ENCODE measurements at regions not wholly inside any gene's neighbourhood (a gene's known extent, or its start where the extent isn't known, plus 50 kb on each side); places are given as distances from the start of the nearest gene placed in this dataset.
"Not testable (repeated sequence)": the region's sequence is repeated elsewhere in the genome, so short reads cannot be mapped to it uniquely, and the experiment has no call there.

DNA sequence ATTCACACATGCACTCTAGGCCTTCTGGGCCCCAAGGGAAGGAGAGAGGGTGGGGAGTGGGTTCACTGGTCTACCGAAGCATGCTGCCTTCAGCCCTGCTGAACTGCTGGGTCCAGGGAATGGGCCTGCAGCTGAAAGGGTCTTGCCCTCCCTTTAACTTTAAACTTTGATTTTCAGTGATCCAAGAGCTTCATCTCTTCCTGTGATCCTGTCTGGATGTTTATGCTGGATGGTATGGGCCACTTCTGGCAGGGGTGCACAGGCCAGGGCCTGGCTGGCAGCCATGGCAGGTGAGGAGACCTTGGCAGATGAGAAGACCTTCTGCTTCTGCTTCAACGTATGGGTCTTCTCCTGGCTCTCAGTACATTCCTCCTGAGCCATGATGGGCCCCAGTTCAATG is 156.7 kb downstream of the KCNJ18 start:
- H3K27me3 Mint-ChIP-seq (ENCODE audit: low read depth); H3K27ac Mint-ChIP-seq; H3K4me3 Mint-ChIP-seq; H3K36me3 Mint-ChIP-seq (ENCODE audit: low read depth); ATAC-seq; H3K4me1 Mint-ChIP-seq (ENCODE audit: low read depth); CTCF ChIA-PET; DNase-seq; H3K9me3 Mint-ChIP-seq (ENCODE audit: insufficient read depth); POLR2A ChIA-PET: not testable (repeated sequence)

DNA sequence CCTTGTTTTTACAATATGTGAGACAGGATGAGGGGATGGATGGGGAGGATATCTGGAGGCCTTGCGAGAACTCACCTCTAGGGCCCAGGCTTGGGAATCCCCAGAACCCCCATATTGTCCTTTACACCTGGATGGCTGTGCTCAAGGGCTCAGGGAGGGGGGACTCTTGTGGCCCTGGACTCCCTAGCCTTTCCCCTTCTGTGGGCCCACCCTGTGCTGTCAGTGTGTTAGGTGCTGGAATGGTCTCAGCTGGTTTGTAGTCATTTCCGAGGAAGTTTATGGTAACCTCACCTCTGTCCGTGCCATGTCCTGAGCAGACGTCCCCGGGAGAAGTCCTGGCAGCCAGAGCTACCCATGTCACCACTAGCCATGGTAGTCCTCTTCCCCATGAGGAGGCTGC is 158.3 kb downstream of the KCNJ18 start:
- H3K27me3 Mint-ChIP-seq (ENCODE audit: low read depth); H3K27ac Mint-ChIP-seq; CTCF ChIA-PET; H3K9me3 Mint-ChIP-seq (ENCODE audit: insufficient read depth); H3K36me3 Mint-ChIP-seq (ENCODE audit: low read depth); H3K4me1 Mint-ChIP-seq (ENCODE audit: low read depth); DNase-seq; H3K4me3 Mint-ChIP-seq; ATAC-seq; POLR2A ChIA-PET: not testable (repeated sequence)

Measured in activated CD8-positive, alpha-beta T cell treated with anti-CD3 and anti-CD28 coated beads, Interleukin-2, amount 10 ng/mL, durations not matched to agents 7 days and 5 days (primary cell).